ENCODE measurements at regions not wholly inside any gene's neighbourhood (a gene's known extent, or its start where the extent isn't known, plus 50 kb on each side); places are given as distances from the start of the nearest gene placed in this dataset.

- DNase-seq: no peak
These were observed 225.6 kb downstream of the AHR start for GRCh38 chr7:17523813-17524739.

- DNase-seq: no peak
These were observed 226.3 kb downstream of the AHR start for GRCh38 chr7:17524746-17525145.

GRCh38 chr7:17526621-17527020, 228.2 kb downstream of the AHR start:
- peak; percentile 2 for DNase-seq

- DNase-seq: no peak
These were observed 230.2 kb downstream of the AHR start for GRCh38 chr7:17528636-17529035.

- no peak for DNase-seq
These were observed 231.8 kb downstream of the AHR start for GRCh38 chr7:17530244-17530643.

- peak; percentile 20 for DNase-seq
These were observed 232.4 kb downstream of the AHR start for GRCh38 chr7:17530741-17531421.

- DNase-seq: no peak
These were observed 234.5 kb downstream of the AHR start for GRCh38 chr7:17532861-17533404.

- no peak for DNase-seq
These were observed 235.9 kb downstream of the AHR start for GRCh38 chr7:17534348-17534747.

GRCh38 chr7:17535776-17536175, 237.3 kb downstream of the AHR start:
- no peak for DNase-seq

GRCh38 chr7:17544401-17544800, 245.9 kb downstream of the AHR start:
- DNase-seq: no peak

GRCh38 chr7:17545348-17545747, 246.9 kb downstream of the AHR start:
- DNase-seq: no peak

- no peak for DNase-seq
These were observed 247.7 kb downstream of the AHR start for GRCh38 chr7:17546189-17546588.

GRCh38 chr7:17546592-17546991, 248.1 kb downstream of the AHR start:
- DNase-seq: peak; percentile 17

- DNase-seq: peak; percentile 19
These were observed 249.7 kb downstream of the AHR start for GRCh38 chr7:17548014-17548653.

GRCh38 chr7:17549406-17549805, 251.0 kb downstream of the AHR start:
- no peak for DNase-seq

- DNase-seq: no peak
These were observed 253.9 kb downstream of the AHR start for GRCh38 chr7:17552373-17552772.

- DNase-seq: no peak
These were observed 254.5 kb downstream of the AHR start for GRCh38 chr7:17552952-17553351.

GRCh38 chr7:17554341-17555015, 256.0 kb downstream of the AHR start:
- DNase-seq: no peak

GRCh38 chr7:17556247-17556956, 257.9 kb downstream of the AHR start:
- DNase-seq: no peak

- no peak for DNase-seq
These were observed 258.8 kb downstream of the AHR start for GRCh38 chr7:17557251-17557671.

- DNase-seq: no peak
These were observed 259.7 kb downstream of the AHR start for GRCh38 chr7:17558135-17558534.

All from activated CD4-positive, alpha-beta T cell treated with anti-CD3 and anti-CD28 coated beads, Interleukin-2, amount 50 U/mL, for 16 hours (primary cell).